Breast epithelium (tissue), 4 donors: ENCODE measurements at regions not wholly inside any gene's neighbourhood (a gene's known extent, or its start where the extent isn't known, plus 50 kb on each side); places are given as distances from the start of the nearest gene placed in this dataset.

Source experiments
- DNase-seq, 2 donors: peaks; one replicate each; pipeline ENCODE4 v3.0.0-alpha.2; 2019; ENCODE audit warnings: low spot score in 2 of 2
- H3K27ac ChIP-seq, 2 donors: fragments of 200-600 bp; sonication (generic) in 1 of 2; one replicate each; pipeline ENCODE4 v1.5.1; 2016 to 2019; ENCODE audit warnings: mild to moderate bottlenecking in 1 of 2
- H3K27me3 ChIP-seq, 2 donors: fragments of 200-600 bp; sonication (generic) in 1 of 2; one replicate each; pipeline versions ENCODE4 v1.5.1 to v1.6.0; 2017 to 2019; ENCODE audit warnings: control low read depth in 1 of 2, mild to moderate bottlenecking in 1 of 2
- H3K36me3 ChIP-seq: fragments of 200-600 bp; one replicate; pipeline ENCODE4 v1.5.1; 2019
- H3K4me1 ChIP-seq, 2 donors: fragments of 200-600 bp; sonication (generic); one replicate each; pipeline ENCODE4 v1.5.1; 2016 to 2019; ENCODE audit warnings: control low read depth in 1 of 2
- H3K4me3 ChIP-seq, 3 donors: fragments of 200-600 bp; sonication (generic); 1 replicate in 2 of 3; 2 replicates in 1 of 3; pipeline ENCODE4 v1.5.1; 2016 to 2019; ENCODE audit warnings: mild to moderate bottlenecking in 3 of 3, moderate library complexity in 2 of 3
- H3K9me3 ChIP-seq, 2 donors: fragments of 200-600 bp; sonication (generic) in 1 of 2; one replicate each; pipeline ENCODE4 v1.5.1; 2016 to 2019; ENCODE audit warnings: control low read depth in 1 of 2
- POLR2A ChIP-seq: fragments of 450-650 bp; IDR thresholded peaks from one replicate; pipeline ENCODE4 v1.6.1; 2016; ENCODE audit warnings: antibody characterized with exemption, mild to moderate bottlenecking, moderate library complexity
- POLR2AphosphoS5 ChIP-seq, 3 donors: sonication (generic); formaldehyde crosslinking; IDR thresholded peaks; one replicate each; pipeline ENCODE4 v1.6.1; 2017; ENCODE audit warnings: antibody characterized with exemption in 3 of 3
- intact Hi-C: fragments of 100-400 bp; cut with DNase I; formaldehyde crosslinking; loops from one replicate; pipeline ENCODE4 v1.15.1; 2023; ENCODE audit warnings: low total_unique reads
- TF ChIP-seq, protein P1 (sequence below), 3 donors: fragments of 450-650 bp; IDR thresholded peaks; one replicate each; pipeline ENCODE4 v1.5.1; 2016 to 2017; ENCODE audit warnings: antibody characterized with exemption in 3 of 3, mild to moderate bottlenecking in 3 of 3, moderate library complexity in 3 of 3

DNA sequence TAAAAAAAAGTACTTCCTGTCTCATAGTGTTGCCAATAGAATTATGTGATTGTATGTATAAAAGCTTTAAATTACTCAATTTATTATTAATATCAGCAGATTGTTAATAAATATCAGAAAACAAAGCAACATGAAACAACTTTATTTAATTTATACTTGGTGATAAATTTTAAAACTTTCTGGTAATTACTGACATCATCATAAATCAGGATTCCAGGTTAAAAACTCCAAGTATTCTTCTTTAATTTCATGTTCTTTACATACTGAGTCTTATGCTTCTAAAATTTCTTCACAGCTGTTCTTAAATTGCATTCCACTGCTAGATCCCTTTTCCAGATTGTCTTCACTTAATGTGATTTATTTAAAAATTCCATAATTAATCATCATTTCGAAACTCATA, 1224.5 kb downstream of the PCDH18 start:
- H3K9me3 ChIP-seq: no peaks in the 10 kb centered on the region
- intact Hi-C loops: no loop called here
- TF ChIP-seq, protein P1, sequence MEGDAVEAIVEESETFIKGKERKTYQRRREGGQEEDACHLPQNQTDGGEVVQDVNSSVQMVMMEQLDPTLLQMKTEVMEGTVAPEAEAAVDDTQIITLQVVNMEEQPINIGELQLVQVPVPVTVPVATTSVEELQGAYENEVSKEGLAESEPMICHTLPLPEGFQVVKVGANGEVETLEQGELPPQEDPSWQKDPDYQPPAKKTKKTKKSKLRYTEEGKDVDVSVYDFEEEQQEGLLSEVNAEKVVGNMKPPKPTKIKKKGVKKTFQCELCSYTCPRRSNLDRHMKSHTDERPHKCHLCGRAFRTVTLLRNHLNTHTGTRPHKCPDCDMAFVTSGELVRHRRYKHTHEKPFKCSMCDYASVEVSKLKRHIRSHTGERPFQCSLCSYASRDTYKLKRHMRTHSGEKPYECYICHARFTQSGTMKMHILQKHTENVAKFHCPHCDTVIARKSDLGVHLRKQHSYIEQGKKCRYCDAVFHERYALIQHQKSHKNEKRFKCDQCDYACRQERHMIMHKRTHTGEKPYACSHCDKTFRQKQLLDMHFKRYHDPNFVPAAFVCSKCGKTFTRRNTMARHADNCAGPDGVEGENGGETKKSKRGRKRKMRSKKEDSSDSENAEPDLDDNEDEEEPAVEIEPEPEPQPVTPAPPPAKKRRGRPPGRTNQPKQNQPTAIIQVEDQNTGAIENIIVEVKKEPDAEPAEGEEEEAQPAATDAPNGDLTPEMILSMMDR (IDR thresholded peaks at IDR 0.05): no peak
- TF ChIP-seq POLR2A (no peak), POLR2AphosphoS5 (IDR thresholded peaks at IDR 0.05) (no peak)
- no peaks in the 10 kb centered on the region for H3K27me3 ChIP-seq
- DNase-seq: no peak
- H3K36me3 ChIP-seq: no peaks in the 10 kb centered on the region
- no peak overlapping the region for H3K27ac ChIP-seq
- H3K4me1 ChIP-seq: no peaks in the 10 kb centered on the region
- no peak overlapping the region for H3K4me3 ChIP-seq

DNA sequence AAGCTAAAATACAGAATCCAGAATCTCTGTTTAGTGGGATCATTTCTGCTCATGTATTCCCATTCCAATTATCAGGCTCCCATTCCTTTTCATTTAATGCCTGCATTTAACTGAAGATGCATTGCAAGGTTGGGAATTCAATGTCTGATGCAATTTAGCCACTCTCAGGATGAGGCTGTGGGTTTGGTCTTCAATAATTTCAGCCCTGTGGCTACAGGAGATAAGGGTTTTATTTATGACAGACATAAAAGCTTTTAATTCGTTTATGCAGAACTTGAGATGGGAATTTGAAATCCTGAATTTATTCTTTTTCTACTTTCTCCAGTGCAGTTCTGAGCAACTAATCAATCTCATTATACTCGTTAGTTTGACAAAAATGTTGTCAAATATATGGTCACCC, 1225.9 kb downstream of the PCDH18 start:
- H3K27me3 ChIP-seq: no peaks in the 10 kb centered on the region
- H3K27ac ChIP-seq: no peak overlapping the region
- intact Hi-C loops: no loop called here
- TF ChIP-seq POLR2AphosphoS5 (IDR thresholded peaks at IDR 0.05): no peak
- H3K4me1 ChIP-seq: no peaks in the 10 kb centered on the region
- H3K9me3 ChIP-seq: no peaks in the 10 kb centered on the region
- H3K36me3 ChIP-seq: no peaks in the 10 kb centered on the region
- H3K4me3 ChIP-seq: no peak overlapping the region
- DNase-seq: no peak

DNA sequence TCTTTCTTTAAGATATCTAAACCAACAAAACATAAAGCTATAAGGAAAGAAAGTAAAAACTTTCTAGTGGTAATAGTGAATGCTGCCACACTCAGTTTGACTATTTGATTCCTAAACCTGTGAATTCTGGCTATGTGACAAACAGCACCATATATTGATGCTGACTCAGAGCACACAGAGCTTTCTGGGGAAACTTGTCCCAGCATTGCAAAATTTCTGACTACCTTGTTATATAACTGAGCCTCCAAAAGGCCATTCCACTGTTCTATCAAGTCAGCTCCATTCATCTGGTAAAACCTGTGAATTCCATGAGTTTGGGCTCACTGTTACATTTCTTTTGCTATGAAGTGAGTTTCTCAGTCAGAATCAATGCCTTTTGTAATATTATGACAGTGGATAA, 1229.7 kb downstream of the PCDH18 start:
- intact Hi-C loops: no loop called here
- DNase-seq: no peak
- TF ChIP-seq POLR2A (no peak), POLR2AphosphoS5 (IDR thresholded peaks at IDR 0.05) (no peak)
- TF ChIP-seq, protein P1 (IDR thresholded peaks at IDR 0.05): no peak
- H3K4me3 ChIP-seq: no peak overlapping the region
- H3K4me1 ChIP-seq: no peaks in the 10 kb centered on the region
- H3K27me3 ChIP-seq: no peaks in the 10 kb centered on the region
- H3K27ac ChIP-seq: no peak overlapping the region
- H3K9me3 ChIP-seq: no peaks in the 10 kb centered on the region
- no peaks in the 10 kb centered on the region for H3K36me3 ChIP-seq

DNA sequence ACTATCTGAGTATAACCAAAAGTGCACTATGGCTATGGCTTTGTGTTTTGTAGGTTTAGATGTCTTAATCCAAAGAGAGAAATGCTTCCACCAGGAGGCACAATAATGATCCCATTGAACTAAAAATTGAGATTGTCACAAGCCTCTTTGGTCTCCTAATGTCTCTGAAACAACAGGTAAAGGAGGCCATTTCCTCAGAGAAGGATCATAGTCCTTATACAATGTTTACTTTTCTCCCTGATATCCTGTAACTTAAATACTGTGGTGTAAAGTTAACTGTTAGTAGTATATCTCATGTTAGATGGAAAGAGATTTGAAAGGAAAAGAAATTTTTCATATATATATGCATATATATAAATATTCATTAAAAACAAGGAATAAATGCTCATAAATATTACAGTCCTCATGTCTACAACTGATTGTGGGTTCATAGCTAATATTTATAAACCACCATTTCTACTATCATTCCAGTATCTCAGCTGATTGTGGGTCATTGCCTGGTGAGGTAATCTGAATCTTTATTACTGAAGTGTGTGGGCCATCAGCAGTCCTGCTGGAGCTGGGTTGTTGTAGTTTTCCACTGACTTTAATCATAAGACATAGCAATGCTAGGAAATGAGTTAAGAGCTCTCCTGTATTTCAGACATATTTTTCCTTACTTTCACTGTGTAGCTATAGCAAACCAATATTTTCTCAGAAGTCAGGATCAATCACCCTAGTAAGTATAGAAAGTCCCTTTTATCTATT, 1230.4 kb downstream of the PCDH18 start:
- no peak for DNase-seq
- H3K4me1 ChIP-seq: no peaks in the 10 kb centered on the region

DNA sequence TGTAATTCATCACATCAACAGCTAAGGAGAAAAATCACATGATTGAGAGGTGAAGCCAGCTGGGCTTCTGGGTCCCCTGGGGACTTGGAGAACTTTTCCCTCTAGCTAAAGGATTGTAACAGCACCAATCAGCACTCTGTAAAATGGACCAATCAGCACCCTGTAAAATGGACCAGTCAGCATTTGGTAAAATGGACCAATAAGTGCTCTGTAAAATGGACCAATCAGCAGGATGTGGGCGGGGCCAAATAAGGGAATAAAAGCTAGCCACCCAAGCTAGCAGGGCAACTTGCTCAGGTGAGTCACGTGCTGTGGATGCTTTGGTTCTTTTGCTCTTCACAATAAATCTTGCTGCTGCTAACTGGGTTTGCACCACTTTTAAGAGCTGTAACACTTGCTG, 1248.3 kb downstream of the PCDH18 start:
- H3K4me3 ChIP-seq: no peak overlapping the region
- no peaks in the 10 kb centered on the region for H3K27me3 ChIP-seq
- intact Hi-C loops: no loop called here
- no peaks in the 10 kb centered on the region for H3K36me3 ChIP-seq
- H3K4me1 ChIP-seq: no peaks in the 10 kb centered on the region
- no peak for DNase-seq
- peaks cover 0 to 8% of the 10 kb centered on the region in 2 donors for H3K9me3 ChIP-seq
- H3K27ac ChIP-seq: no peak overlapping the region
- TF ChIP-seq POLR2AphosphoS5 (IDR thresholded peaks at IDR 0.05) (no peak), POLR2A (no peak)
- TF ChIP-seq, protein P1 (IDR thresholded peaks at IDR 0.05): no peak

More for the DNA sequence above, 1230.4 kb downstream of the PCDH18 start:
- intact Hi-C loops: no loop called here
- no peaks in the 10 kb centered on the region for H3K9me3 ChIP-seq
- H3K27ac ChIP-seq: no peak overlapping the region
- TF ChIP-seq, protein P1 (IDR thresholded peaks at IDR 0.05): no peak
- TF ChIP-seq POLR2A (no peak), POLR2AphosphoS5 (IDR thresholded peaks at IDR 0.05) (no peak)
- H3K36me3 ChIP-seq: no peaks in the 10 kb centered on the region
- H3K27me3 ChIP-seq: no peaks in the 10 kb centered on the region
- no peak overlapping the region for H3K4me3 ChIP-seq
